IMR-90 (cell line): ENCODE measurements at regions not wholly inside any gene's neighbourhood (a gene's known extent, or its start where the extent isn't known, plus 50 kb on each side); places are given as distances from the start of the nearest gene placed in this dataset.
A peak's percentile ranks its signal among the peaks of the same experiment; 100 is the strongest.

Source experiments
- ATAC-seq: fragments of 200-7000 bp; cut with Tn5 transposase; 2 replicates; pipeline ENCODE4 v1.9.1; 2020; ENCODE audit warnings: low read depth, mild to moderate bottlenecking, moderate library complexity
- BruUV-seq: library from RNA; stranded (reverse); fragments of 400-500 nt; replicated peaks from 2 replicates; lab custom pipeline; 2021; lab: Mats Ljungman, UMichigan
- CTCF ChIA-PET: fragments of 300-600 bp; formaldehyde crosslinking; extraction: SDS; loops from one replicate; lab custom pipeline; 2021; ENCODE audit warnings: antibody characterized with exemption; lab: Yijun Ruan, JAX
- POLR2A ChIA-PET: fragments of 300-600 bp; sonication (Branson Sonifier 250); formaldehyde crosslinking; loops from one replicate; lab custom pipeline; 2022; ENCODE audit warnings: antibody characterized with exemption; ENCODE audit not compliant: unreplicated experiment; lab: Charles Lee
- DNase-seq: peaks from one replicate; pipeline ENCODE4 v3.0.0; 2013
- H2AFZ ChIP-seq: replicated peaks from 2 replicates; pipeline ENCODE3; 2013; ENCODE audit warnings: low read length, mild to moderate bottlenecking; ENCODE audit not compliant: poor library complexity
- H2AK5ac ChIP-seq: 2 replicates; pipeline ENCODE4 v1.6.1; 2013; ENCODE audit warnings: low read depth, low read length, inconsistent platforms
- H2AK9ac ChIP-seq: replicated peaks from 2 replicates; pipeline ENCODE3; 2013; ENCODE audit warnings: mild to moderate bottlenecking, low read depth, low read length, moderate library complexity; ENCODE audit not compliant: poor library complexity
- H2BK120ac ChIP-seq: 2 replicates; pipeline ENCODE4 v1.6.1; 2013; ENCODE audit warnings: low read depth, low read length, inconsistent platforms
- H2BK15ac ChIP-seq: 3 replicates; pipeline ENCODE4 v1.6.1; 2013; ENCODE audit warnings: low read depth, low read length, inconsistent platforms
- H2BK20ac ChIP-seq: 2 replicates; pipeline ENCODE4 v1.6.1; 2013; ENCODE audit warnings: low read depth, mild to moderate bottlenecking, inconsistent platforms, low read length, moderate library complexity
- H2BK5ac ChIP-seq: 2 replicates; pipeline ENCODE4 v1.6.1; 2013; ENCODE audit warnings: mild to moderate bottlenecking, low read depth, low read length, inconsistent platforms; ENCODE audit not compliant: poor library complexity, severe bottlenecking
- H3K14ac ChIP-seq: replicated peaks from 2 replicates; pipeline ENCODE4 v1.6.1; 2013; ENCODE audit warnings: low read depth, low read length, inconsistent platforms
- H3K18ac ChIP-seq: 2 replicates; pipeline ENCODE4 v1.6.1; 2013; ENCODE audit warnings: low read depth, low read length, control low read depth
- H3K23ac ChIP-seq: 2 replicates; pipeline ENCODE4 v1.6.1; 2013; ENCODE audit warnings: low read depth, low read length, inconsistent platforms
- H3K27ac ChIP-seq: 2 replicates; pipeline ENCODE4 v1.5.1; 2013; ENCODE audit warnings: mild to moderate bottlenecking, control low read depth, low read length; ENCODE audit not compliant: insufficient read depth
- H3K27me3 ChIP-seq: 2 replicates; pipeline ENCODE4 v1.6.1; 2013; ENCODE audit warnings: low read length; ENCODE audit not compliant: control insufficient read depth, insufficient read depth
- H3K36me3 ChIP-seq: 2 replicates; pipeline ENCODE4 v1.6.1; 2013; ENCODE audit warnings: low read length, mixed read lengths; ENCODE audit not compliant: control insufficient read depth, insufficient read depth
- H3K4ac ChIP-seq: 2 replicates; pipeline ENCODE4 v1.6.1; 2013; ENCODE audit warnings: low read depth, low read length, inconsistent platforms
- H3K4me1 ChIP-seq: 2 replicates; pipeline ENCODE4 v1.6.1; 2013; ENCODE audit warnings: low read length, mixed read lengths; ENCODE audit not compliant: control insufficient read depth, insufficient read depth
- H3K4me2 ChIP-seq: 2 replicates; pipeline ENCODE4 v1.6.1; 2013; ENCODE audit warnings: low read depth, mild to moderate bottlenecking, control low read depth, low read length, moderate library complexity
- H3K4me3 ChIP-seq: 2 replicates; pipeline ENCODE4 v1.5.1; 2013; ENCODE audit warnings: low read depth, mild to moderate bottlenecking, control low read depth, low read length, moderate library complexity; ENCODE audit not compliant: insufficient read depth
- H3K56ac ChIP-seq: 2 replicates; pipeline ENCODE4 v1.6.1; 2013; ENCODE audit warnings: low read length, inconsistent platforms; ENCODE audit not compliant: insufficient read depth; ENCODE audit errors: extremely low read depth
- H3K79me1 ChIP-seq, 2 experiments: 2 replicates each; pipeline ENCODE4 v1.6.1; 2013; ENCODE audit warnings: low read length in 2 of 2, inconsistent platforms in 1 of 2, low read depth in 1 of 2
- H3K9ac ChIP-seq: 2 replicates; pipeline ENCODE4 v1.6.1; 2013; ENCODE audit warnings: low read depth, low read length, control low read depth
- H3K9me1 ChIP-seq: 2 replicates; pipeline ENCODE4 v1.6.1; 2013; ENCODE audit warnings: low read length, inconsistent platforms; ENCODE audit not compliant: insufficient read depth
- H3K9me3 ChIP-seq: 2 replicates; pipeline ENCODE4 v1.6.1; 2013; ENCODE audit warnings: low read length; ENCODE audit not compliant: control insufficient read depth, insufficient read depth
- H4K20me1 ChIP-seq: 2 replicates; pipeline ENCODE4 v1.6.1; 2013; ENCODE audit warnings: low read length, inconsistent platforms; ENCODE audit not compliant: insufficient read depth
- H4K5ac ChIP-seq: 2 replicates; pipeline ENCODE4 v1.6.1; 2013; ENCODE audit warnings: mild to moderate bottlenecking, low read depth, low read length, control low read depth
- H4K8ac ChIP-seq, 2 experiments: 2 replicates each; pipeline ENCODE4 v1.6.1; 2013; ENCODE audit warnings: low read depth in 2 of 2, low read length in 2 of 2, control low read depth in 1 of 2, inconsistent platforms in 1 of 2
- H4K91ac ChIP-seq: 2 replicates; pipeline ENCODE4 v1.6.1; 2013; ENCODE audit warnings: low read depth, low read length, inconsistent platforms; ENCODE audit not compliant: insufficient read depth
- CEBPB ChIP-seq: IDR thresholded peaks from 2 replicates; pipeline ENCODE4 v1.6.1; 2012; ENCODE audit warnings: low read depth, low read length, improper control_type of control experiment
- CHD1 ChIP-seq: IDR thresholded peaks from 2 replicates; pipeline ENCODE4 v1.6.1; 2012; ENCODE audit warnings: low read depth, low read length, improper control_type of control experiment
- WGBS, 2 experiments: methylation state at CpG; one replicate each; pipeline versions ENCODE4 v1.1.5 to v1.1.7; 2013; ENCODE audit warnings: missing lambda C conversion rate in 2 of 2; ENCODE audit not compliant: insufficient read length in 1 of 2; ENCODE audit errors: extremely low coverage in 2 of 2; 5-methylcytosine and 5-hydroxymethylcytosine counted together
- dilution Hi-C: fragments of 300-500 bp; cut with HindIII; formaldehyde crosslinking; loops from one replicate; pipeline ENCODE4 v1.14.3; 2018; ENCODE audit warnings: low sequenced_read_pairs; ENCODE audit not compliant: unreplicated experiment
- in situ Hi-C: fragments of 300-500 bp; cut with MboI; formaldehyde crosslinking; loops from 3 replicates; pipeline ENCODE4 v1.14.3; 2019; ENCODE audit warnings: low sequenced_read_pairs, inconsistent platforms, mixed read lengths
- intact Hi-C: fragments of 100-400 bp; cut with micrococcal nuclease; formaldehyde crosslinking; loops from 2 replicates; pipeline ENCODE4 v1.10.0; 2022

DNA sequence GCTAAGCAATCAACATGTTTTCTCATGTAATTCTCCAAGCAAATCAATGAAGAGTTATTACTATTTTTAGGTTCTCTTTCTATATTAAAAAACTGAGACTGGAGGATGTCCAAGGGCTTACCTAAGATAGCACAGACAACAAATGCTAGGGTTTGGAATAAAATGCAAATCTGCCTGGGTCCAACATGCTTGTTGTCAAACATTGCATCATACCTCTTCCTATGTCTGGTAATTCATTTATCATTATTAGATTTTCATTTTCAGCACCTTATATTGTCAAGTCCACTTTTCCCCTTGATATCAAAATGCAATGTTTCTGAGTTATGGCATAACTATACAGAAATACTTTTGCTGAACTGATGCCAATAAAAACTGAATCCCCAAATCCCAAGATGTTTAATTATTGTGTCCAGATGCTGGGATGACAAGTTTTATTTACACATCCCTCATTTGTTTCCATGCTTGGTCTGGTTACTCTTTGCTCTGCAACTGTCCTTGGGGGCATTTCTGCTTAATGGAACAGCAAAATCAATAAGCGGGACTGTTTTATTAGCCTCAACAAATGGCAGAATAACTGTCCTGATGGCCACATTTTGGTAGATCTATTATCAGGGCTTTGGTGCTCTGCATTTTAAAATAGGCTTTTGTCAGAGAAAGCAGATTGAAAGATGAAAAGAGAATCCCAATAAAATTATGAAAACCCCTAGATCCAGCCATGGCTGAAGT is 86.0 kb downstream of the C11orf87 start:
- Histone ChIP-seq H3K79me1 (no peaks in the 10 kb centered on the region), H3K9me1 (no peaks in the 10 kb centered on the region), H2AK5ac (no peak overlapping the region), H3K14ac (no peak overlapping the region), H2BK120ac (no peak overlapping the region), H4K5ac (no peak overlapping the region), H2BK20ac (no peak overlapping the region), H2AK9ac (no peak overlapping the region), H2AFZ (no peak overlapping the region), H3K23ac (no peak overlapping the region), H4K20me1 (no peaks in the 10 kb centered on the region), H2BK5ac (no peak overlapping the region), H3K9ac (no peak overlapping the region), H4K91ac (no peak overlapping the region), H3K4ac (no peak overlapping the region), H3K27me3 (no peaks in the 10 kb centered on the region), H3K4me2 (no peak overlapping the region), H3K9me3 (no peaks in the 10 kb centered on the region), H3K4me1 (no peaks in the 10 kb centered on the region), H4K8ac (no peak overlapping the region), H3K36me3 (no peaks in the 10 kb centered on the region), H3K56ac (no peak overlapping the region), H3K4me3 (no peak overlapping the region), H3K27ac (no peak overlapping the region), H2BK15ac (no peak overlapping the region), H3K18ac (no peak overlapping the region)
- in situ Hi-C loops (no loop called here), intact Hi-C loops (no loop called here), dilution Hi-C loops (no loop called here)
- ChIA-PET POLR2A (no interaction called here), CTCF (no interaction called here)
- BruUV-seq, result no TSS peak
- TF ChIP-seq CHD1 (no peak), CEBPB (peak; percentile 59; the same call in 1 of the 2 replicates)
- DNase-seq, result no peak
- no peak for ATAC-seq
- no CpG with 5 or more reads among the region's 1 CpG for WGBS, 2 experiments
